OCI-LY7 (cell line): ENCODE measurements at regions not wholly inside any gene's neighbourhood (a gene's known extent, or its start where the extent isn't known, plus 50 kb on each side); places are given as distances from the start of the nearest gene placed in this dataset.
"Not testable (repeated sequence)": the region's sequence is repeated elsewhere in the genome, so short reads cannot be mapped to it uniquely, and the experiment has no call there.

ENCODE experiments used
- BruUV-seq: library from RNA; stranded (reverse); fragments of 400-500 nt; replicated peaks from 2 replicates; lab custom pipeline; 2021; lab: Mats Ljungman, UMichigan
- CTCF ChIA-PET: fragments of 300-600 bp; sonication (Branson Sonifier 250); formaldehyde crosslinking; loops from one replicate; lab custom pipeline; 2022; ENCODE audit warnings: antibody characterized with exemption; ENCODE audit not compliant: unreplicated experiment; lab: Charles Lee
- POLR2A ChIA-PET: fragments of 300-600 bp; sonication (Branson Sonifier 250); formaldehyde crosslinking; loops from one replicate; lab custom pipeline; 2022; ENCODE audit warnings: antibody characterized with exemption; lab: Charles Lee
- DNase-seq: peaks from one replicate; pipeline ENCODE4 v3.0.0-alpha.2; 2015; ENCODE audit warnings: low spot score
- H2AFZ ChIP-seq: fragments of 200-600 bp; sonication (generic), shearing (Covaris generic); 2 replicates; pipeline ENCODE4 v1.6.1; 2014; ENCODE audit warnings: mild to moderate bottlenecking, antibody characterized with exemption, low read length, moderate library complexity
- H3K27ac ChIP-seq: fragments of 200-600 bp; sonication (generic); 2 replicates; pipeline ENCODE4 v1.5.1; 2014; ENCODE audit warnings: mixed run types, low read depth, mild to moderate bottlenecking, moderate library complexity, low read length, inconsistent platforms; ENCODE audit not compliant: poor library complexity, severe bottlenecking
- H3K36me3 ChIP-seq: fragments of 200-600 bp; sonication (generic); 2 replicates; pipeline ENCODE4 v1.6.1; 2014; ENCODE audit warnings: mild to moderate bottlenecking, antibody characterized with exemption, low read length, moderate library complexity, mixed read lengths; ENCODE audit not compliant: insufficient read depth
- H3K4me1 ChIP-seq: fragments of 200-600 bp; sonication (generic); 2 replicates; pipeline ENCODE4 v1.5.1; 2014; ENCODE audit warnings: mild to moderate bottlenecking, low read length; ENCODE audit not compliant: insufficient read depth, poor library complexity, severe bottlenecking
- H3K4me2 ChIP-seq: fragments of 200-600 bp; sonication (generic); 2 replicates; pipeline ENCODE4 v1.6.1; 2014; ENCODE audit warnings: mild to moderate bottlenecking, low read length
- H3K4me3 ChIP-seq: fragments of 200-600 bp; sonication (generic); 2 replicates; pipeline ENCODE4 v1.5.1; 2014; ENCODE audit warnings: mild to moderate bottlenecking, low read depth, low read length; ENCODE audit not compliant: poor library complexity, severe bottlenecking
- H3K79me2 ChIP-seq: fragments of 200-600 bp; sonication (generic); 2 replicates; pipeline ENCODE4 v1.6.1; 2016; ENCODE audit warnings: low read depth, mild to moderate bottlenecking, low read length, moderate library complexity, mixed read lengths; ENCODE audit not compliant: insufficient read depth
- H3K9me2 ChIP-seq: fragments of 200-600 bp; sonication (generic); 2 replicates; pipeline ENCODE4 v1.6.1; 2016; ENCODE audit warnings: mild to moderate bottlenecking, low read length, mixed read lengths; ENCODE audit not compliant: insufficient read depth
- H3K9me3 ChIP-seq: fragments of 200-600 bp; sonication (generic); 2 replicates; pipeline ENCODE4 v1.6.1; 2014; ENCODE audit warnings: mild to moderate bottlenecking, mixed run types, low read length, mixed read lengths
- H4K20me1 ChIP-seq: fragments of 200-600 bp; sonication (generic); 2 replicates; pipeline ENCODE4 v1.6.1; 2014; ENCODE audit warnings: mild to moderate bottlenecking, antibody characterized with exemption, low read length, moderate library complexity, mixed read lengths; ENCODE audit not compliant: insufficient read depth
- EZH2phosphoT487 ChIP-seq: fragments of 200-600 bp; sonication (generic); IDR thresholded peaks from 2 replicates; pipeline ENCODE4 v1.6.1; 2018; ENCODE audit warnings: low read depth, borderline replicate concordance, mild to moderate bottlenecking, mixed run types, antibody characterized with exemption, low read length, moderate library complexity, mixed read lengths
- intact Hi-C: fragments of 100-400 bp; cut with micrococcal nuclease; formaldehyde crosslinking; loops from one replicate; pipeline ENCODE4 v1.10.0; 2022; ENCODE audit not compliant: unreplicated experiment
- TF ChIP-seq, protein P1 (sequence below): fragments of 200-600 bp; sonication (generic); conservative IDR thresholded peaks from 2 replicates; pipeline ENCODE4 v1.5.1; 2014; ENCODE audit warnings: mild to moderate bottlenecking, antibody characterized with exemption, low read length, moderate library complexity, mixed read lengths

DNA sequence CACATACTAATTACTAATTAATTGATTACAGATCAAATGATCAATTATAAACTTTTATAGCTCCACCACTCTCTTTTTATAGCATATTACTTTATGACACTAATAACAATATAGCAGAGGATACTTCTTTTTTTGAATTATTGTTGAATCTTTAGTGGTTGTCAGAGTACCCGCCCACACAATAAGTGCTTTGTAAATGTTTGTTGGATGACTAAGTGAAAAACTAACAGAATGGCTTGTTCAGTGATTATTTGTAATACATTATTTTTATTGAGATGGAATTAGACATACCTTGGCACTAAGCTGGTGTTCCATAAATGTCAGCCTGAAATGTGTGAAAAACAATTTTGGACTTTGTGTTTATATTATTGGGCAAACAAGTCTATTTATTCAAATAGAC lies 670.5 kb upstream of the ATXN7L3B start:
- Histone ChIP-seq H3K4me2 (no peak overlapping the region), H3K27ac (no peak overlapping the region), H2AFZ (no peak overlapping the region), H3K9me3 (no peaks in the 10 kb centered on the region), H3K9me2 (no peaks in the 10 kb centered on the region), H3K4me3 (no peak overlapping the region), H3K36me3 (no peaks in the 10 kb centered on the region), H3K4me1 (no peaks in the 10 kb centered on the region), H4K20me1 (no peaks in the 10 kb centered on the region), H3K79me2 (no peaks in the 10 kb centered on the region)
- no peak for TF ChIP-seq EZH2phosphoT487
- TF ChIP-seq, protein P1, sequence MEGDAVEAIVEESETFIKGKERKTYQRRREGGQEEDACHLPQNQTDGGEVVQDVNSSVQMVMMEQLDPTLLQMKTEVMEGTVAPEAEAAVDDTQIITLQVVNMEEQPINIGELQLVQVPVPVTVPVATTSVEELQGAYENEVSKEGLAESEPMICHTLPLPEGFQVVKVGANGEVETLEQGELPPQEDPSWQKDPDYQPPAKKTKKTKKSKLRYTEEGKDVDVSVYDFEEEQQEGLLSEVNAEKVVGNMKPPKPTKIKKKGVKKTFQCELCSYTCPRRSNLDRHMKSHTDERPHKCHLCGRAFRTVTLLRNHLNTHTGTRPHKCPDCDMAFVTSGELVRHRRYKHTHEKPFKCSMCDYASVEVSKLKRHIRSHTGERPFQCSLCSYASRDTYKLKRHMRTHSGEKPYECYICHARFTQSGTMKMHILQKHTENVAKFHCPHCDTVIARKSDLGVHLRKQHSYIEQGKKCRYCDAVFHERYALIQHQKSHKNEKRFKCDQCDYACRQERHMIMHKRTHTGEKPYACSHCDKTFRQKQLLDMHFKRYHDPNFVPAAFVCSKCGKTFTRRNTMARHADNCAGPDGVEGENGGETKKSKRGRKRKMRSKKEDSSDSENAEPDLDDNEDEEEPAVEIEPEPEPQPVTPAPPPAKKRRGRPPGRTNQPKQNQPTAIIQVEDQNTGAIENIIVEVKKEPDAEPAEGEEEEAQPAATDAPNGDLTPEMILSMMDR, result no peak
- intact Hi-C loops, result no loop called here
- BruUV-seq, result no TSS peak
- DNase-seq, result no peak
- ChIA-PET POLR2A (no interaction called here), CTCF (no interaction called here)

DNA sequence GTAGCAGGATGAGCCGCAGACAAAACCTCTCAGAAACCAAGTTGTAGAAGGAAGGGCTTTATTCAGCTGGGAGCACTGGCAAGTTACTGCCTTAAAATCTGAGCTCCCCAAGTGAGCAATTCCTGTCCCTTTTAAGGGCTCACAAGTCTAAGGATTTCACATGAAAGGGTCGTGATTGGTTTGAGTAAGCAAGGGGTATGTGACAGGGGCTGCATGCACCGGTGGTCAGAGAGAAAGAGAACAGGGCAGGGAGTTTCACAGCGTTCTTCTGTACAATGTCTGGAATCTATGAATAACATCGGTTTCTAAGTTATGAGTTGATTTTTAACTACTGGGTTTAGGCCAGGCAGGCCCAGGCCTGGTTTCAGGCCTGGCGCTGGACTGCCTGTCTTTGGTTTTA lies 660.3 kb upstream of the ATXN7L3B start:
- intact Hi-C loops, DNase-seq, BruUV-seq, H3K36me3 ChIP-seq, CTCF ChIA-PET, H3K9me2 ChIP-seq, H3K79me2 ChIP-seq, H3K4me2 ChIP-seq, H3K4me1 ChIP-seq, POLR2A ChIA-PET, H3K27ac ChIP-seq, H3K9me3 ChIP-seq, H3K4me3 ChIP-seq, H2AFZ ChIP-seq, H4K20me1 ChIP-seq: not testable (repeated sequence)

DNA sequence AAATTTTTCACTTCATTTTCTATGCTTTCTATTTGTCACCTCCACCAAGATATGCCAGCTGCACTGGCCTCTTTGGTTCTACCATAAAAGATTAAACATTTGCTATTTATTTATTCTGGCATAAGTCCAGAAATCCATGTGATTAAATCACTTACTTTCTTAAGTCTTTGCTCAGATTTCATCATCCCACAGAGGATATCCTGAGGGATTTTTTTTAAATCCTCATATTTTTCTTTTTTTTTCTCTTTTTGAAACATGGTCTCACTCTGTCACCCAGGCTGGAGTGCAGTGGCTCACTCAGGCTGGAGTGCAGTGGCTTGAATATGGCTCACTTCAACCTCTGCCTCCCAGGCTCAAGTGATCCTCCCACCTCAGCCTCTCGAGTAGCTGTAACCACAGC lies 645.4 kb upstream of the ATXN7L3B start:
- DNase-seq, result no peak
- POLR2A ChIA-PET, result no interaction called here
- no peaks in the 10 kb centered on the region for H3K36me3 ChIP-seq
- H3K9me2 ChIP-seq, result no peaks in the 10 kb centered on the region
- H3K4me2 ChIP-seq, result no peak overlapping the region
- H3K9me3 ChIP-seq, result no peaks in the 10 kb centered on the region
- TF ChIP-seq, protein P1, result no peak
- TF ChIP-seq EZH2phosphoT487, result no peak
- no peaks in the 10 kb centered on the region for H3K79me2 ChIP-seq
- H4K20me1 ChIP-seq, result no peaks in the 10 kb centered on the region
- H3K4me1 ChIP-seq, result no peaks in the 10 kb centered on the region
- H2AFZ ChIP-seq, result no peak overlapping the region
- no peak overlapping the region for H3K27ac ChIP-seq
- no peak overlapping the region for H3K4me3 ChIP-seq
- CTCF ChIA-PET, result no interaction called here
- BruUV-seq, result no TSS peak
- intact Hi-C loops, result no loop called here
